ENCODE measurements at regions not wholly inside any gene's neighbourhood (a gene's known extent, or its start where the extent isn't known, plus 50 kb on each side); places are given as distances from the start of the nearest gene placed in this dataset.

GRCh38 chr1:102183711-102184110 is 187.0 kb upstream of the OLFM3 start:
- Histone ChIP-seq H3K4me3 (no peak overlapping the region), H3K9me3 (ENCODE audit: low read depth) (no peaks in the 10 kb centered on the region), H3K79me2 (no peaks in the 10 kb centered on the region), H3K27me3 (no peaks in the 10 kb centered on the region), H3K27ac (no peak overlapping the region), H2AFZ (no peak overlapping the region), H4K20me1 (ENCODE audit: insufficient read depth, poor library complexity, severe bottlenecking) (no peaks in the 10 kb centered on the region), H3K4me1 (ENCODE audit: insufficient read depth) (no peaks in the 10 kb centered on the region), H3K4me2 (no peak overlapping the region), H3K36me3 (replicated peaks; ENCODE audit: insufficient read depth, low read depth) (no peaks in the 10 kb centered on the region), H3K9me2 (replicated peaks; ENCODE audit: insufficient read depth) (no peaks in the 10 kb centered on the region)
- DNase-seq (ENCODE audit: low spot score), result no peak
- 70% methylated on average over 2 of the region's 2 CpGs for WGBS (ENCODE audit: low lambda C conversion rate, missing lambda C conversion rate)
- TF ChIP-seq EZH2phosphoT487 (IDR thresholded peaks at IDR 0.05; ENCODE audit: low read depth, severe bottlenecking, unreplicated experiment) (no peak), EZH2 (IDR thresholded peaks at IDR 0.05; ENCODE audit: borderline replicate concordance) (no peak), CTCF (IDR thresholded peaks at IDR 0.05; ENCODE audit: poor library complexity) (no peak)

GRCh38 chr1:102182603-102183260 is 186.0 kb upstream of the OLFM3 start:
- no peak overlapping the region for H3K27ac ChIP-seq
- no peak overlapping the region for H3K4me2 ChIP-seq
- no peak for DNase-seq (ENCODE audit: low spot score)
- H3K9me3 ChIP-seq (ENCODE audit: low read depth), result no peaks in the 10 kb centered on the region
- H4K20me1 ChIP-seq (ENCODE audit: insufficient read depth, poor library complexity, severe bottlenecking), result no peaks in the 10 kb centered on the region
- no peak overlapping the region for H3K4me3 ChIP-seq
- WGBS (ENCODE audit: low lambda C conversion rate, missing lambda C conversion rate), result 87% methylated on average over 5 of the region's 5 CpGs
- H3K9me2 ChIP-seq (replicated peaks; ENCODE audit: insufficient read depth), result no peaks in the 10 kb centered on the region
- H3K4me1 ChIP-seq (ENCODE audit: insufficient read depth), result no peaks in the 10 kb centered on the region
- H2AFZ ChIP-seq, result no peak overlapping the region
- no peaks in the 10 kb centered on the region for H3K36me3 ChIP-seq (replicated peaks; ENCODE audit: insufficient read depth, low read depth)
- no peaks in the 10 kb centered on the region for H3K27me3 ChIP-seq
- TF ChIP-seq CTCF (IDR thresholded peaks at IDR 0.05; ENCODE audit: poor library complexity) (no peak), EZH2 (IDR thresholded peaks at IDR 0.05; ENCODE audit: borderline replicate concordance) (no peak), EZH2phosphoT487 (IDR thresholded peaks at IDR 0.05; ENCODE audit: low read depth, severe bottlenecking, unreplicated experiment) (no peak)
- no peaks in the 10 kb centered on the region for H3K79me2 ChIP-seq

- TF ChIP-seq CTCF (IDR thresholded peaks at IDR 0.05; ENCODE audit: poor library complexity) (no peak), EZH2phosphoT487 (IDR thresholded peaks at IDR 0.05; ENCODE audit: low read depth, severe bottlenecking, unreplicated experiment) (no peak), EZH2 (IDR thresholded peaks at IDR 0.05; ENCODE audit: borderline replicate concordance) (no peak)
- Histone ChIP-seq H2AFZ (no peak overlapping the region), H3K9me3 (ENCODE audit: low read depth) (no peaks in the 10 kb centered on the region), H3K27me3 (no peaks in the 10 kb centered on the region), H3K36me3 (replicated peaks; ENCODE audit: insufficient read depth, low read depth) (no peaks in the 10 kb centered on the region), H3K27ac (no peak overlapping the region), H3K4me2 (no peak overlapping the region), H3K4me1 (ENCODE audit: insufficient read depth) (no peaks in the 10 kb centered on the region), H3K4me3 (no peak overlapping the region), H3K79me2 (no peaks in the 10 kb centered on the region), H4K20me1 (ENCODE audit: insufficient read depth, poor library complexity, severe bottlenecking) (no peaks in the 10 kb centered on the region), H3K9me2 (replicated peaks; ENCODE audit: insufficient read depth) (no peaks in the 10 kb centered on the region)
- DNase-seq (ENCODE audit: low spot score), result no peak
- 90% methylated on average over 2 of the region's 2 CpGs for WGBS (ENCODE audit: low lambda C conversion rate, missing lambda C conversion rate)
These were observed 184.6 kb upstream of the OLFM3 start for GRCh38 chr1:102181341-102181740.
